AG04449 (cell line): ENCODE measurements at regions not wholly inside any gene's neighbourhood (a gene's known extent, or its start where the extent isn't known, plus 50 kb on each side); places are given as distances from the start of the nearest gene placed in this dataset.

Experiments
- CTCF ChIA-PET: fragments of 350-600 bp; formaldehyde crosslinking; extraction: SDS; loops from one replicate; lab custom pipeline; 2021; ENCODE audit warnings: antibody characterized with exemption; lab: Yijun Ruan, JAX
- POLR2A ChIA-PET: fragments of 400-600, 350-600 bp; formaldehyde crosslinking; extraction: SDS; loops from one replicate; lab custom pipeline; 2020; ENCODE audit warnings: antibody characterized with exemption, inconsistent platforms; lab: Yijun Ruan, JAX
- DNase-seq: peaks from one replicate; pipeline ENCODE4 v3.0.0-alpha.2; 2010; ENCODE audit warnings: low read depth, low spot score
- H3K4me3 ChIP-seq: 2 replicates; pipeline ENCODE4 v1.5.1; 2011; ENCODE audit warnings: low read depth, mild to moderate bottlenecking, control low read depth, low read length
- CTCF ChIP-seq: IDR thresholded peaks from one replicate; pipeline ENCODE4 v1.5.1; 2011; ENCODE audit warnings: mild to moderate bottlenecking, moderate library complexity, low read length, control low read depth, inconsistent platforms; ENCODE audit not compliant: insufficient read depth; ENCODE audit errors: missing control alignments

GRCh38 chr6:169935348-169935718, 183.9 kb downstream of the ERMARD start:
- CTCF ChIA-PET: no interaction called here
- POLR2A ChIA-PET: no interaction called here
- no peak for TF ChIP-seq CTCF
- H3K4me3 ChIP-seq: no peak overlapping the region
- DNase-seq: no peak

- CTCF ChIA-PET: no interaction called here
- TF ChIP-seq CTCF: no peak
- POLR2A ChIA-PET: no interaction called here
Measured at GRCh38 chr6:169934699-169935347, 183.4 kb downstream of the ERMARD start.

GRCh38 chr6:169933839-169934698, 182.6 kb downstream of the ERMARD start:
- no peak for TF ChIP-seq CTCF
- DNase-seq: no peak
- POLR2A ChIA-PET: no interaction called here
- CTCF ChIA-PET: no interaction called here
- no peak overlapping the region for H3K4me3 ChIP-seq

More at GRCh38 chr6:169934699-169935347, 183.4 kb downstream of the ERMARD start:
- DNase-seq: no peak
- no peak overlapping the region for H3K4me3 ChIP-seq

GRCh38 chr6:169933251-169933821, 181.9 kb downstream of the ERMARD start:
- no peak for DNase-seq
- TF ChIP-seq CTCF: no peak
- ChIA-PET CTCF (no interaction called here), POLR2A (no interaction called here)
- H3K4me3 ChIP-seq: no peak overlapping the region

GRCh38 chr6:169932491-169932890, 181.1 kb downstream of the ERMARD start:
- no peak overlapping the region for H3K4me3 ChIP-seq
- TF ChIP-seq CTCF: no peak
- no peak for DNase-seq
- POLR2A ChIA-PET: no interaction called here
- CTCF ChIA-PET: no interaction called here

- no peak for DNase-seq
- ChIA-PET CTCF (no interaction called here), POLR2A (no interaction called here)
- no peak overlapping the region for H3K4me3 ChIP-seq
- no peak for TF ChIP-seq CTCF
Measured at GRCh38 chr6:169931261-169931660, 179.8 kb downstream of the ERMARD start.
